ENCODE measurements at regions not wholly inside any gene's neighbourhood (a gene's known extent, or its start where the extent isn't known, plus 50 kb on each side); places are given as distances from the start of the nearest gene placed in this dataset.
"Not testable (repeated sequence)": the region's sequence is repeated elsewhere in the genome, so short reads cannot be mapped to it uniquely, and the experiment has no call there.

- DNase-seq, result no peak
Measured at GRCh38 chr6:66029391-66029790, 322.4 kb upstream of the EYS start.

- no peak for DNase-seq
Measured at GRCh38 chr6:65999288-65999791, 292.3 kb upstream of the EYS start.

- no peak for DNase-seq
Measured at GRCh38 chr6:65998544-65998943, 291.5 kb upstream of the EYS start.

GRCh38 chr6:65997539-65997938, 290.5 kb upstream of the EYS start:
- no peak for DNase-seq

GRCh38 chr6:65996096-65996495, 289.1 kb upstream of the EYS start:
- no peak for DNase-seq

GRCh38 chr6:65989676-65990075, 282.6 kb upstream of the EYS start:
- no peak for DNase-seq

- DNase-seq, result no peak
Measured at GRCh38 chr6:65988006-65988405, 281.0 kb upstream of the EYS start.

- no peak for DNase-seq
Measured at GRCh38 chr6:65984089-65984488, 277.1 kb upstream of the EYS start.

- DNase-seq, result no peak
Measured at GRCh38 chr6:65979120-65979519, 272.1 kb upstream of the EYS start.

GRCh38 chr6:65971252-65971651, 264.2 kb upstream of the EYS start:
- DNase-seq, result not testable (repeated sequence)

- DNase-seq, result no peak
Measured at GRCh38 chr6:65964261-65964660, 257.2 kb upstream of the EYS start.

GRCh38 chr6:65955034-65955433, 248.0 kb upstream of the EYS start:
- no peak for DNase-seq

GRCh38 chr6:65948062-65948461, 241.0 kb upstream of the EYS start:
- DNase-seq, result no peak

GRCh38 chr6:65943548-65943947, 236.5 kb upstream of the EYS start:
- no peak for DNase-seq

- no peak for DNase-seq
Measured at GRCh38 chr6:65943051-65943450, 236.0 kb upstream of the EYS start.

- no peak for DNase-seq
Measured at GRCh38 chr6:65938000-65938399, 231.0 kb upstream of the EYS start.

GRCh38 chr6:65935412-65935811, 228.4 kb upstream of the EYS start:
- DNase-seq, result no peak

- DNase-seq, result peak; percentile 55
Measured at GRCh38 chr6:65933390-65933789, 226.4 kb upstream of the EYS start.

GRCh38 chr6:65927141-65927540, 220.1 kb upstream of the EYS start:
- DNase-seq, result no peak

- DNase-seq, result no peak
Measured at GRCh38 chr6:65924411-65924810, 217.4 kb upstream of the EYS start.

GRCh38 chr6:65922049-65922448, 215.0 kb upstream of the EYS start:
- no peak for DNase-seq

- no peak for DNase-seq
Measured at GRCh38 chr6:65908065-65908464, 201.0 kb upstream of the EYS start.

GRCh38 chr6:65903992-65904391, 197.0 kb upstream of the EYS start:
- DNase-seq, result no peak

- no peak for DNase-seq
Measured at GRCh38 chr6:65900928-65901327, 193.9 kb upstream of the EYS start.

GRCh38 chr6:65896140-65896539, 189.1 kb upstream of the EYS start:
- no peak for DNase-seq

- no peak for DNase-seq
Measured at GRCh38 chr6:65876668-65877067, 169.6 kb upstream of the EYS start.

All from DMS53 (cell line).